Adrenal gland (tissue), 9 donors: ENCODE measurements at regions not wholly inside any gene's neighbourhood (a gene's known extent, or its start where the extent isn't known, plus 50 kb on each side); places are given as distances from the start of the nearest gene placed in this dataset.

Experiments used
- DNase-seq, 7 donors: peaks; one replicate each; pipeline ENCODE4 v3.0.0-alpha.2; 2019 to 2020
- H3K27ac ChIP-seq, 5 donors: fragments of 200-600 bp; sonication (generic) in 4 of 5; 1 replicate in 3 of 5; 2 replicates in 2 of 5; pipeline versions ENCODE4 v1.5.1 to v1.8.0; 2016 to 2020; ENCODE audit warnings: mild to moderate bottlenecking in 1 of 5
- H3K27me3 ChIP-seq: fragments of 200-600 bp; 2 replicates; pipeline ENCODE4 v1.8.0; 2021
- H3K36me3 ChIP-seq, 2 donors: fragments of 200-600 bp; replicated peaks in 1 of 2; 1 replicate in 1 of 2; 2 replicates in 1 of 2; pipeline versions ENCODE4 v1.5.1 to v1.8.0; 2018 to 2022
- H3K4me1 ChIP-seq, 2 donors: fragments of 200-600 bp; replicated peaks in 1 of 2; 1 replicate in 1 of 2; 2 replicates in 1 of 2; pipeline versions ENCODE4 v1.5.1 to v1.8.0; 2018 to 2021
- H3K4me3 ChIP-seq, 4 donors: fragments of 200-600 bp; sonication (generic) in 3 of 4; one replicate each; pipeline ENCODE4 v1.5.1; 2016 to 2018
- H3K9me3 ChIP-seq, 3 donors: fragments of 200-600 bp; sonication (generic) in 1 of 3; replicated peaks in 1 of 3; 1 replicate in 2 of 3; 2 replicates in 1 of 3; pipeline versions ENCODE4 v1.5.1 to v1.8.0; 2016 to 2021
- POLR2A ChIP-seq, 2 donors: fragments of 450-650 bp; IDR thresholded peaks; one replicate each; pipeline ENCODE4 v1.6.1; 2017; ENCODE audit warnings: antibody characterized with exemption in 2 of 2, mild to moderate bottlenecking in 2 of 2, moderate library complexity in 1 of 2
- WGBS, 4 donors: extraction: QIAGEN DNeasy Blood & Tissue Kit in 2 of 4; methylation state at CpG; one replicate each; pipeline versions ENCODE4 v1.1.5 to v1.1.7; 2013 to 2017; 5-methylcytosine and 5-hydroxymethylcytosine counted together
- intact Hi-C, 2 donors: fragments of 100-400 bp; cut with DNase I; formaldehyde crosslinking; loops; one replicate each; pipeline versions ENCODE4 v1.14.1 to v1.15.0; 2022 to 2023
- TF ChIP-seq, protein P1 (sequence below), 6 experiments: fragments of 450-650 bp in 4 of 6; fragments of 200-600 bp in 2 of 6; sonication (generic) in 1 of 6; IDR thresholded peaks; 1 replicate in 5 of 6; 2 replicates in 1 of 6; pipeline versions ENCODE4 v1.5.1 to v1.8.0; 2016 to 2021; ENCODE audit warnings: antibody characterized with exemption in 6 of 6, mild to moderate bottlenecking in 2 of 6, moderate library complexity in 1 of 6
- donor health status: healthy with polysubstance abuse.
- donor health status: Bipolar disorder and iron deficiency.
- donor health status: DM: yes; HTN: yes; CAD: no.
- donor health status: DM: no; HTN: no; CAD: no.
- donor health status: DM: no; HTN: no; CAD: no.

DNA sequence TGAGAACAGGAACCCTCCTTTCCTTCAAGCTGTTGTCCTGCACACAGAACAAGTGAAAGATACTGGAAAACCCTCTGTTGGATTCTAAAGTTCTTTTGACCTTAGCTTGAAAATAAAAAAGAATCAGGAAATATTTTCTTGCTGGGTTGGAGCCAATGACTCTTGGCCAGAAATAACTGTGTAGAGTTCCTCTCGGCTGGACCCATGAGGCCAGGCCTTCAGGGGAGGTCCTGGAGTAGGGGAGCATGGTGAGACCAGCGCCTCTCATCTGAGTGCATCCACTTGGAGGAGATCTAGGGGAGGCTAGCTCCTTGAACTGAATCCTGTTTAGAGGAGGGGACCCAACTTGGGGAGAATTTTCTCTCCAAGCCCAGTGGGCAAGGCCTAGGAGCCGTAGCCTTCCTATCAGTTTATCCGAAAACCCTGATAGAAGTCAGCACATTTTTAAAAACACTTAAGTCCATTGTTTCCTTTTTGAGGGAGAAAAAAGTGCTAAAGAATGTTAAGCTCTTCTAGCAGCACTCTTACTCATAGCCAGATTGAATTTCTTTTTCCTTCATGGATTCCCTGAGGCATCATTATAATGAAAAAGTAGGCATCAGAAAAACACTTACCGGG, 635.7 kb upstream of the ANKRD30A start:
- Histone ChIP-seq H3K36me3 (no peaks in the 10 kb centered on the region), H3K4me3 (no peak overlapping the region), H3K4me1 (peaks cover 0 to 7% of the 10 kb centered on the region in 2 donors), H3K27ac (peak overlapping the region in 2 of 5 donors; percentile 50 to 69), H3K9me3 (no peaks in the 10 kb centered on the region), H3K27me3 (no peaks in the 10 kb centered on the region)
- intact Hi-C loops, result no loop called here
- 65 to 79% (median 73%) methylated on average over 5 of the region's 5 CpGs for WGBS, 4 donors
- DNase-seq, result peak in 3 of 7 donors; percentile 9 to 15 (median 15)
- TF ChIP-seq, protein P1, sequence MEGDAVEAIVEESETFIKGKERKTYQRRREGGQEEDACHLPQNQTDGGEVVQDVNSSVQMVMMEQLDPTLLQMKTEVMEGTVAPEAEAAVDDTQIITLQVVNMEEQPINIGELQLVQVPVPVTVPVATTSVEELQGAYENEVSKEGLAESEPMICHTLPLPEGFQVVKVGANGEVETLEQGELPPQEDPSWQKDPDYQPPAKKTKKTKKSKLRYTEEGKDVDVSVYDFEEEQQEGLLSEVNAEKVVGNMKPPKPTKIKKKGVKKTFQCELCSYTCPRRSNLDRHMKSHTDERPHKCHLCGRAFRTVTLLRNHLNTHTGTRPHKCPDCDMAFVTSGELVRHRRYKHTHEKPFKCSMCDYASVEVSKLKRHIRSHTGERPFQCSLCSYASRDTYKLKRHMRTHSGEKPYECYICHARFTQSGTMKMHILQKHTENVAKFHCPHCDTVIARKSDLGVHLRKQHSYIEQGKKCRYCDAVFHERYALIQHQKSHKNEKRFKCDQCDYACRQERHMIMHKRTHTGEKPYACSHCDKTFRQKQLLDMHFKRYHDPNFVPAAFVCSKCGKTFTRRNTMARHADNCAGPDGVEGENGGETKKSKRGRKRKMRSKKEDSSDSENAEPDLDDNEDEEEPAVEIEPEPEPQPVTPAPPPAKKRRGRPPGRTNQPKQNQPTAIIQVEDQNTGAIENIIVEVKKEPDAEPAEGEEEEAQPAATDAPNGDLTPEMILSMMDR (IDR thresholded peaks at IDR 0.05), result no peak
- TF ChIP-seq POLR2A (IDR thresholded peaks at IDR 0.05), result no peak

GRCh38 chr10:36489181-36489580, 636.2 kb upstream of the ANKRD30A start:
- DNase-seq, result no peak
- Histone ChIP-seq H3K27me3 (no peaks in the 10 kb centered on the region), H3K9me3 (no peaks in the 10 kb centered on the region), H3K4me3 (no peak overlapping the region), H3K27ac (peak overlapping the region in 1 of 5 donors; percentile 69), H3K4me1 (peaks cover 0 to 7% of the 10 kb centered on the region in 2 donors), H3K36me3 (no peaks in the 10 kb centered on the region)
- no peak for TF ChIP-seq POLR2A (IDR thresholded peaks at IDR 0.05)
- TF ChIP-seq, protein P1 (IDR thresholded peaks at IDR 0.05), result no peak
- intact Hi-C loops, result no loop called here
- WGBS, 4 donors, result 70 to 82% (median 78%) methylated on average over 7 of the region's 7 CpGs

GRCh38 chr10:36488579-36488978, 636.8 kb upstream of the ANKRD30A start:
- peaks cover 0 to 7% of the 10 kb centered on the region in 2 donors for H3K4me1 ChIP-seq
- 76 to 83% (median 81%) methylated on average over 4 of the region's 4 CpGs for WGBS, 4 donors
- H3K9me3 ChIP-seq, result no peaks in the 10 kb centered on the region
- intact Hi-C loops, result no loop called here
- DNase-seq, result no peak
- H3K4me3 ChIP-seq, result no peak overlapping the region
- H3K27me3 ChIP-seq, result no peaks in the 10 kb centered on the region
- H3K36me3 ChIP-seq, result no peaks in the 10 kb centered on the region
- no peak overlapping the region for H3K27ac ChIP-seq
- TF ChIP-seq, protein P1 (IDR thresholded peaks at IDR 0.05), result no peak
- no peak for TF ChIP-seq POLR2A (IDR thresholded peaks at IDR 0.05)

GRCh38 chr10:36479073-36479472, 646.3 kb upstream of the ANKRD30A start:
- Histone ChIP-seq H3K36me3 (no peaks in the 10 kb centered on the region), H3K4me3 (no peak overlapping the region), H3K9me3 (no peaks in the 10 kb centered on the region), H3K27me3 (no peaks in the 10 kb centered on the region), H3K4me1 (no peaks in the 10 kb centered on the region), H3K27ac (no peak overlapping the region)
- TF ChIP-seq POLR2A (IDR thresholded peaks at IDR 0.05), result no peak
- TF ChIP-seq, protein P1 (IDR thresholded peaks at IDR 0.05), result no peak
- no peak for DNase-seq
- intact Hi-C loops, result no loop called here
